ENCODE measurements at regions not wholly inside any gene's neighbourhood (a gene's known extent, or its start where the extent isn't known, plus 50 kb on each side); places are given as distances from the start of the nearest gene placed in this dataset.

- no peaks in the 10 kb centered on the region for H3K27me3 ChIP-seq
- no peaks in the 10 kb centered on the region for H3K4me1 ChIP-seq
- no peak for TF ChIP-seq CTCF (IDR thresholded peaks at IDR 0.05)
- no peak for TF ChIP-seq EP300 (IDR thresholded peaks at IDR 0.05)
- TF ChIP-seq POLR2AphosphoS5 (IDR thresholded peaks at IDR 0.05): no peak
- TF ChIP-seq POLR2A (IDR thresholded peaks at IDR 0.05): no peak
- no peak for DNase-seq
- H3K9me3 ChIP-seq: no peaks in the 10 kb centered on the region
- H3K4me3 ChIP-seq: no peak overlapping the region
- no peak overlapping the region for H3K27ac ChIP-seq
- 67 to 91% methylated on average over 2 of the region's 2 CpGs for WGBS, 2 donors
- H3K36me3 ChIP-seq: no peaks in the 10 kb centered on the region
- intact Hi-C loops (cut with DNase I): no loop called here
Observed at GRCh38 chr11:103825469-103825868, 211.0 kb upstream of the DDI1 start.

- no peaks in the 10 kb centered on the region for H3K36me3 ChIP-seq
- H3K4me3 ChIP-seq: no peak overlapping the region
- WGBS, 2 donors: 12 to 56% methylated on average over 1 of the region's 1 CpG
- intact Hi-C loops (cut with DNase I): no loop called here
- no peaks in the 10 kb centered on the region for H3K27me3 ChIP-seq
- no peak overlapping the region for H3K27ac ChIP-seq
- no peaks in the 10 kb centered on the region for H3K4me1 ChIP-seq
- TF ChIP-seq CTCF (IDR thresholded peaks at IDR 0.05): no peak
- no peaks in the 10 kb centered on the region for H3K9me3 ChIP-seq
- no peak for DNase-seq
Observed at GRCh38 chr11:103826856-103827255, 209.6 kb upstream of the DDI1 start.

- Histone ChIP-seq H3K4me3 (no peak overlapping the region), H3K27me3 (no peaks in the 10 kb centered on the region), H3K27ac (no peak overlapping the region), H3K36me3 (no peaks in the 10 kb centered on the region), H3K9me3 (peaks cover 0 to 2% (median 0%) of the 10 kb centered on the region in 4 donors), H3K4me1 (no peaks in the 10 kb centered on the region)
- TF ChIP-seq EP300 (IDR thresholded peaks at IDR 0.05): no peak
- TF ChIP-seq POLR2A (IDR thresholded peaks at IDR 0.05): no peak
- TF ChIP-seq POLR2AphosphoS5 (IDR thresholded peaks at IDR 0.05): no peak
- TF ChIP-seq CTCF (IDR thresholded peaks at IDR 0.05): no peak
- 93 to 94% methylated on average over 4 of the region's 4 CpGs for WGBS, 2 donors
- intact Hi-C loops (cut with DNase I): no loop called here
- no peak for DNase-seq
Observed at GRCh38 chr11:103829596-103829995, 206.8 kb upstream of the DDI1 start.

DNA sequence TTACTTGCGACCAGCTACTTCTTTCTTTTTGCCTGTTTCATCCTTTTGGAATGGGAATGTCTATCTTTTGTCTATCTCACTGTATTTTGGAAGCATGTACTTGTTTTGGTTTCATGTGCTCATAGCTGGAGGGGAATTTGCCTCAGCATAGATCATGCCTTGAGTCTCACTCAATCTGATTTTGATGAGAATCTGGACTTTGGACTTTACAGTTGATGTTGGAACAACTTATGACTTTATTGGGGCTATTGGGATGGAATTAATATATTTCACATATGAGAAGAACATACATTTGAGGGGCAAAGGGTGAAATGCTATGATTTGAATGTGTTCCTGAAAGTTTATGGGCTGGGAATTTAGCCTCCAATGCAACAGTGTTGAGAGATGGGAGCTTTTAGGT is 206.2 kb upstream of the DDI1 start:
- H3K36me3 ChIP-seq: no peaks in the 10 kb centered on the region
- WGBS, 2 donors: 0 to 30% methylated on average over 1 of the region's 1 CpG

More for the DNA sequence above, 206.2 kb upstream of the DDI1 start:
- H3K9me3 ChIP-seq: peaks cover 0 to 2% (median 0%) of the 10 kb centered on the region in 4 donors
- no peak overlapping the region for H3K27ac ChIP-seq
- DNase-seq: no peak
- no peak overlapping the region for H3K4me3 ChIP-seq
- TF ChIP-seq POLR2AphosphoS5 (IDR thresholded peaks at IDR 0.05) (no peak), EP300 (IDR thresholded peaks at IDR 0.05) (no peak), CTCF (IDR thresholded peaks at IDR 0.05) (no peak)
- intact Hi-C loops (cut with DNase I): no loop called here
- H3K4me1 ChIP-seq: no peaks in the 10 kb centered on the region
- H3K27me3 ChIP-seq: no peaks in the 10 kb centered on the region
